OCI-LY7 (cell line): ENCODE measurements at regions not wholly inside any gene's neighbourhood (a gene's known extent, or its start where the extent isn't known, plus 50 kb on each side); places are given as distances from the start of the nearest gene placed in this dataset.

Source experiments
- BruUV-seq: library from RNA; stranded (reverse); fragments of 400-500 nt; replicated peaks from 2 replicates; lab custom pipeline; 2021; lab: Mats Ljungman, UMichigan
- CTCF ChIA-PET: fragments of 300-600 bp; sonication (Branson Sonifier 250); formaldehyde crosslinking; loops from one replicate; lab custom pipeline; 2022; ENCODE audit warnings: antibody characterized with exemption; ENCODE audit not compliant: unreplicated experiment; lab: Charles Lee
- POLR2A ChIA-PET: fragments of 300-600 bp; sonication (Branson Sonifier 250); formaldehyde crosslinking; loops from one replicate; lab custom pipeline; 2022; ENCODE audit warnings: antibody characterized with exemption; lab: Charles Lee
- DNase-seq: peaks from one replicate; pipeline ENCODE4 v3.0.0-alpha.2; 2015; ENCODE audit warnings: low spot score
- H2AFZ ChIP-seq: fragments of 200-600 bp; sonication (generic), shearing (Covaris generic); 2 replicates; pipeline ENCODE4 v1.6.1; 2014; ENCODE audit warnings: mild to moderate bottlenecking, antibody characterized with exemption, low read length, moderate library complexity
- H3K27ac ChIP-seq: fragments of 200-600 bp; sonication (generic); 2 replicates; pipeline ENCODE4 v1.5.1; 2014; ENCODE audit warnings: mixed run types, low read depth, mild to moderate bottlenecking, moderate library complexity, low read length, inconsistent platforms; ENCODE audit not compliant: poor library complexity, severe bottlenecking
- H3K36me3 ChIP-seq: fragments of 200-600 bp; sonication (generic); 2 replicates; pipeline ENCODE4 v1.6.1; 2014; ENCODE audit warnings: mild to moderate bottlenecking, antibody characterized with exemption, low read length, moderate library complexity, mixed read lengths; ENCODE audit not compliant: insufficient read depth
- H3K4me1 ChIP-seq: fragments of 200-600 bp; sonication (generic); 2 replicates; pipeline ENCODE4 v1.5.1; 2014; ENCODE audit warnings: mild to moderate bottlenecking, low read length; ENCODE audit not compliant: insufficient read depth, poor library complexity, severe bottlenecking
- H3K4me2 ChIP-seq: fragments of 200-600 bp; sonication (generic); 2 replicates; pipeline ENCODE4 v1.6.1; 2014; ENCODE audit warnings: mild to moderate bottlenecking, low read length
- H3K4me3 ChIP-seq: fragments of 200-600 bp; sonication (generic); 2 replicates; pipeline ENCODE4 v1.5.1; 2014; ENCODE audit warnings: mild to moderate bottlenecking, low read depth, low read length; ENCODE audit not compliant: poor library complexity, severe bottlenecking
- H3K79me2 ChIP-seq: fragments of 200-600 bp; sonication (generic); 2 replicates; pipeline ENCODE4 v1.6.1; 2016; ENCODE audit warnings: low read depth, mild to moderate bottlenecking, low read length, moderate library complexity, mixed read lengths; ENCODE audit not compliant: insufficient read depth
- H3K9me2 ChIP-seq: fragments of 200-600 bp; sonication (generic); 2 replicates; pipeline ENCODE4 v1.6.1; 2016; ENCODE audit warnings: mild to moderate bottlenecking, low read length, mixed read lengths; ENCODE audit not compliant: insufficient read depth
- H3K9me3 ChIP-seq: fragments of 200-600 bp; sonication (generic); 2 replicates; pipeline ENCODE4 v1.6.1; 2014; ENCODE audit warnings: mild to moderate bottlenecking, mixed run types, low read length, mixed read lengths
- H4K20me1 ChIP-seq: fragments of 200-600 bp; sonication (generic); 2 replicates; pipeline ENCODE4 v1.6.1; 2014; ENCODE audit warnings: mild to moderate bottlenecking, antibody characterized with exemption, low read length, moderate library complexity, mixed read lengths; ENCODE audit not compliant: insufficient read depth
- EZH2phosphoT487 ChIP-seq: fragments of 200-600 bp; sonication (generic); IDR thresholded peaks from 2 replicates; pipeline ENCODE4 v1.6.1; 2018; ENCODE audit warnings: low read depth, borderline replicate concordance, mild to moderate bottlenecking, mixed run types, antibody characterized with exemption, low read length, moderate library complexity, mixed read lengths
- intact Hi-C: fragments of 100-400 bp; cut with micrococcal nuclease; formaldehyde crosslinking; loops from one replicate; pipeline ENCODE4 v1.10.0; 2022; ENCODE audit not compliant: unreplicated experiment
- TF ChIP-seq, protein P1 (sequence below): fragments of 200-600 bp; sonication (generic); conservative IDR thresholded peaks from 2 replicates; pipeline ENCODE4 v1.5.1; 2014; ENCODE audit warnings: mild to moderate bottlenecking, antibody characterized with exemption, low read length, moderate library complexity, mixed read lengths

DNA sequence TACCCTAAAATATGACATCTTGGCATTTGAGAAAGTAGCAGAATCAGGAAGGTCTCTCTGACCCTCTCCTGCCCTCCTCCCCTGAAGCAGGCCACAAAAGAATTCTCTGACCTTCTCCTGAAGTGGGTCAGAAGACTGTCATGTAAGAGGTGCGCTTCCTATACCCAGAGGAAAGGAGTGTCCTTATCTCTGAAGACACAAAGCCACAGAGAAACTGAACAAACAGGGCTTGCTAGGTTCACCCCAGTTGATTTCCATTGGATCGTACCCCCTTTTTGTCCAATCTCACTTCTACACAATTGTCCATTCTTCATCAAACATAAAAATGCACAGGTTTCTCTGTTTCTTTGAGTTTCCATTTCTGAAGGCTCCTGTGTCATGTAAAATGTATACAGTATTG, 272.0 kb upstream of the SOX4 start:
- no peaks in the 10 kb centered on the region for H3K9me3 ChIP-seq
- POLR2A ChIA-PET = no interaction called here
- no peaks in the 10 kb centered on the region for H3K9me2 ChIP-seq
- intact Hi-C loops = no loop called here
- no peak overlapping the region for H3K4me2 ChIP-seq
- CTCF ChIA-PET = no interaction called here
- no peaks in the 10 kb centered on the region for H3K79me2 ChIP-seq
- no peak overlapping the region for H3K4me3 ChIP-seq
- H3K4me1 ChIP-seq = no peaks in the 10 kb centered on the region
- H4K20me1 ChIP-seq = no peaks in the 10 kb centered on the region
- no TSS peak for BruUV-seq
- TF ChIP-seq, protein P1, sequence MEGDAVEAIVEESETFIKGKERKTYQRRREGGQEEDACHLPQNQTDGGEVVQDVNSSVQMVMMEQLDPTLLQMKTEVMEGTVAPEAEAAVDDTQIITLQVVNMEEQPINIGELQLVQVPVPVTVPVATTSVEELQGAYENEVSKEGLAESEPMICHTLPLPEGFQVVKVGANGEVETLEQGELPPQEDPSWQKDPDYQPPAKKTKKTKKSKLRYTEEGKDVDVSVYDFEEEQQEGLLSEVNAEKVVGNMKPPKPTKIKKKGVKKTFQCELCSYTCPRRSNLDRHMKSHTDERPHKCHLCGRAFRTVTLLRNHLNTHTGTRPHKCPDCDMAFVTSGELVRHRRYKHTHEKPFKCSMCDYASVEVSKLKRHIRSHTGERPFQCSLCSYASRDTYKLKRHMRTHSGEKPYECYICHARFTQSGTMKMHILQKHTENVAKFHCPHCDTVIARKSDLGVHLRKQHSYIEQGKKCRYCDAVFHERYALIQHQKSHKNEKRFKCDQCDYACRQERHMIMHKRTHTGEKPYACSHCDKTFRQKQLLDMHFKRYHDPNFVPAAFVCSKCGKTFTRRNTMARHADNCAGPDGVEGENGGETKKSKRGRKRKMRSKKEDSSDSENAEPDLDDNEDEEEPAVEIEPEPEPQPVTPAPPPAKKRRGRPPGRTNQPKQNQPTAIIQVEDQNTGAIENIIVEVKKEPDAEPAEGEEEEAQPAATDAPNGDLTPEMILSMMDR = no peak
- no peak for TF ChIP-seq EZH2phosphoT487
- DNase-seq = no peak
- no peak overlapping the region for H2AFZ ChIP-seq
- H3K36me3 ChIP-seq = no peaks in the 10 kb centered on the region
- H3K27ac ChIP-seq = no peak overlapping the region

DNA sequence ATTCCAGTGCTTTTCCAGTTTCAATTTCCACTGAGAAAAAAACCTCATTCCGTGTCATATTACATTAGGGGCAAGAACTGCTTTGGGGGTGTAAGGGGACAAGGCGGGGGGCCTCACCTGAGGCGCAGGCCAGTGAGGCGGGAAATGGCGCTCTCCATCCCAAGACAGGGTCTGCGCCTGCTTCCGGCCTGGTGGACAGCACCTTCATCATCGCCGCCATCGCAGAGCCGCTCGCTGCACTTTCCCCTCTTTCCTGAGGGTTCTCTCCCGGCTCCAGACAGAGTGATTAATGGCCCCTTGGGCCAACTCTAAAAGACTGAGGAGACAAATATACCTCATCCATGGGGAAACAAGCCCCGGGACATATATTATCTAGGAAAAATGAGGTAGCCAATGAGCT, 270.0 kb upstream of the SOX4 start:
- Histone ChIP-seq H2AFZ (no peak overlapping the region), H3K27ac (no peak overlapping the region), H3K9me2 (no peaks in the 10 kb centered on the region), H3K4me1 (no peaks in the 10 kb centered on the region), H3K4me2 (no peak overlapping the region), H3K4me3 (no peak overlapping the region), H3K36me3 (no peaks in the 10 kb centered on the region), H3K79me2 (no peaks in the 10 kb centered on the region), H4K20me1 (no peaks in the 10 kb centered on the region), H3K9me3 (no peaks in the 10 kb centered on the region)
- intact Hi-C loops = no loop called here
- BruUV-seq = no TSS peak
- TF ChIP-seq, protein P1 = no peak
- no peak for TF ChIP-seq EZH2phosphoT487
- POLR2A ChIA-PET = no interaction called here
- DNase-seq = no peak
- CTCF ChIA-PET = no interaction called here

DNA sequence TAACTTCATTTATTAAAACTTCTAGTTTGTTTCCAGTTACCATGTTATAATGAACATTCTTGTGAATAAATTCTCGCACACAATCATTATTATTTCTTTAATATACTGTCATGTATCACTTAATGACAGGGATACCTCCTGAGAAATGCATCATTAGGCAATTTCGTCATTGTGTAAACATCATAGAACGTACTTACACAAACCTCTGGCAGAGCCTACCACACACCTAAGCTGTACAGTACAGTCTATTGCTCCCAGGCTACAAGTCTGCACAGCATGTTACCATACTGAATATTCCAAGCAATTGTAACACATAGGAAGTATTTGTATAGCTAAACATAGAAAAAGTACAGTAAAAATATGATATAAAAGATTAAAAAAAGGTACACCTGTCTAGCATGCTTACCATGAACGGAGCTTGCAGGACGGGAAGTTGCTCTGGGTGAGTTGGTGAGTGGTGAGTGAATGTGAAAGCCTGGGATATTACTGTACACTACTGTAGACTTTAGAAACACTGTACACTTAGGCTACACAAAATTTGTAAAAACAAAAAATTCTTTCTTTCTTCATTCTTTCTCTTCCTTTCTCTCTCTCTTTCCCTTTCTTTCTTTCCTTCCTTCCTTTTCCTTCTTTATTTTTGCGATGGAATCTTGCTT, 268.2 kb upstream of the SOX4 start:
- no peak for DNase-seq
- TF ChIP-seq, protein P1 = no peak
- no peak for TF ChIP-seq EZH2phosphoT487
- no peak overlapping the region for H3K4me2 ChIP-seq
- CTCF ChIA-PET = no interaction called here
- POLR2A ChIA-PET = no interaction called here
- H3K36me3 ChIP-seq = no peaks in the 10 kb centered on the region
- H3K79me2 ChIP-seq = no peaks in the 10 kb centered on the region
- no peak overlapping the region for H2AFZ ChIP-seq
- H4K20me1 ChIP-seq = no peaks in the 10 kb centered on the region
- H3K4me3 ChIP-seq = no peak overlapping the region
- H3K9me3 ChIP-seq = no peaks in the 10 kb centered on the region
- BruUV-seq = no TSS peak
- no peaks in the 10 kb centered on the region for H3K9me2 ChIP-seq
- H3K4me1 ChIP-seq = no peaks in the 10 kb centered on the region
- H3K27ac ChIP-seq = no peak overlapping the region
- intact Hi-C loops = no loop called here
